Cardiac muscle cell (in vitro differentiated cells and primary cell): ENCODE measurements at regions not wholly inside any gene's neighbourhood (a gene's known extent, or its start where the extent isn't known, plus 50 kb on each side); places are given as distances from the start of the nearest gene placed in this dataset.
A peak's percentile ranks its signal among the peaks of the same experiment; 100 is the strongest.

Experiments
- DNase-seq, 2 donors: peaks; one replicate each; pipeline versions ENCODE4 v3.0.0 to v3.0.0-alpha.2; 2010 to 2017; ENCODE audit warnings: low read depth in 1 of 2, low spot score in 1 of 2
- H3K27ac ChIP-seq: fragments of 200-600 bp; sonication (generic); 2 replicates; pipeline ENCODE4 v1.5.1; 2016
- H3K27me3 ChIP-seq: fragments of 200-600 bp; sonication (generic); 2 replicates; pipeline ENCODE4 v1.6.0; 2016; ENCODE audit warnings: control low read depth
- H3K36me3 ChIP-seq: fragments of 200-600 bp; sonication (generic); 2 replicates; pipeline ENCODE4 v1.5.1; 2016; ENCODE audit warnings: control low read depth
- H3K4me1 ChIP-seq: fragments of 200-600 bp; sonication (generic); 2 replicates; pipeline ENCODE4 v1.8.1; 2017; ENCODE audit warnings: low read depth, mild to moderate bottlenecking, mixed run types
- H3K4me3 ChIP-seq: fragments of 200-600 bp; sonication (generic); 2 replicates; pipeline ENCODE4 v1.5.1; 2016; ENCODE audit warnings: mild to moderate bottlenecking
- H3K9me3 ChIP-seq: fragments of 200-600 bp; sonication (generic); 2 replicates; pipeline ENCODE4 v1.5.1; 2017; ENCODE audit warnings: low read depth, mild to moderate bottlenecking, control low read depth
- TF ChIP-seq, protein P1 (sequence below): IDR thresholded peaks from 2 replicates; pipeline ENCODE4 v1.5.1; 2012; ENCODE audit warnings: low read depth, mild to moderate bottlenecking, low read length

DNA sequence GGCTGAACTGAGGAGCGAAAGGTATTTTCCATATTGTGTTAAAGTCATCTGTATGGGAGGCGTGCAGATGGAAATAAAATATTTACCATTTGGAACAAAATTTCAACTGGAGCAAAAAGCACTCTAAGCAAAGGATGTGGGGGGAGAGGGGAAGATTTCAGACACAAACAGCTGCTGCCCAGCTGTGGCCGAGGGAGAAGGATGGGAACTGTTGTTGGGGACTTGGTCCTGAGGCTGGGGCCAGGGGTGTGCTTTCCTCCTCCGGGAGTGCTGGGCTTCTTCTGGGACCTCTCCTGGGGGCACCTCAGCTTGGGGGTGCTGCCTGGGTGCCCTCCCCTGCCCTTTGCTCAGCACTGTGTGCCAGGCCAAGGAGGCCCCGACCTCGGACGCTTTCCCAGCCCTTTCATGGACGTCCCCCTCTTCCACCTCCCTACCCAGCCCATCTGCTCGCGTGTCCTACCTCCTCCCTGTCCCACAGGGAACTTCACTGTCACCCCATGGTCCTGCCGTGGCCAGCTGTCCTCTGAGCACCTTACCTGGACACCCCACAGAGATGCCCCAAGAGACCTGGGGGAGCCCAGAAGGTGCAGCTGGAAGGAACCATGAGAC lies 101.9 kb upstream of the COL5A1 start:
- Histone ChIP-seq H3K27me3 (no peaks in the 10 kb centered on the region), H3K4me3 (no peak overlapping the region), H3K27ac (no peak overlapping the region), H3K4me1 (no peaks in the 10 kb centered on the region), H3K36me3 (no peaks in the 10 kb centered on the region), H3K9me3 (no peaks in the 10 kb centered on the region)
- TF ChIP-seq, protein P1, sequence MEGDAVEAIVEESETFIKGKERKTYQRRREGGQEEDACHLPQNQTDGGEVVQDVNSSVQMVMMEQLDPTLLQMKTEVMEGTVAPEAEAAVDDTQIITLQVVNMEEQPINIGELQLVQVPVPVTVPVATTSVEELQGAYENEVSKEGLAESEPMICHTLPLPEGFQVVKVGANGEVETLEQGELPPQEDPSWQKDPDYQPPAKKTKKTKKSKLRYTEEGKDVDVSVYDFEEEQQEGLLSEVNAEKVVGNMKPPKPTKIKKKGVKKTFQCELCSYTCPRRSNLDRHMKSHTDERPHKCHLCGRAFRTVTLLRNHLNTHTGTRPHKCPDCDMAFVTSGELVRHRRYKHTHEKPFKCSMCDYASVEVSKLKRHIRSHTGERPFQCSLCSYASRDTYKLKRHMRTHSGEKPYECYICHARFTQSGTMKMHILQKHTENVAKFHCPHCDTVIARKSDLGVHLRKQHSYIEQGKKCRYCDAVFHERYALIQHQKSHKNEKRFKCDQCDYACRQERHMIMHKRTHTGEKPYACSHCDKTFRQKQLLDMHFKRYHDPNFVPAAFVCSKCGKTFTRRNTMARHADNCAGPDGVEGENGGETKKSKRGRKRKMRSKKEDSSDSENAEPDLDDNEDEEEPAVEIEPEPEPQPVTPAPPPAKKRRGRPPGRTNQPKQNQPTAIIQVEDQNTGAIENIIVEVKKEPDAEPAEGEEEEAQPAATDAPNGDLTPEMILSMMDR: no peak
- no peak for DNase-seq

DNA sequence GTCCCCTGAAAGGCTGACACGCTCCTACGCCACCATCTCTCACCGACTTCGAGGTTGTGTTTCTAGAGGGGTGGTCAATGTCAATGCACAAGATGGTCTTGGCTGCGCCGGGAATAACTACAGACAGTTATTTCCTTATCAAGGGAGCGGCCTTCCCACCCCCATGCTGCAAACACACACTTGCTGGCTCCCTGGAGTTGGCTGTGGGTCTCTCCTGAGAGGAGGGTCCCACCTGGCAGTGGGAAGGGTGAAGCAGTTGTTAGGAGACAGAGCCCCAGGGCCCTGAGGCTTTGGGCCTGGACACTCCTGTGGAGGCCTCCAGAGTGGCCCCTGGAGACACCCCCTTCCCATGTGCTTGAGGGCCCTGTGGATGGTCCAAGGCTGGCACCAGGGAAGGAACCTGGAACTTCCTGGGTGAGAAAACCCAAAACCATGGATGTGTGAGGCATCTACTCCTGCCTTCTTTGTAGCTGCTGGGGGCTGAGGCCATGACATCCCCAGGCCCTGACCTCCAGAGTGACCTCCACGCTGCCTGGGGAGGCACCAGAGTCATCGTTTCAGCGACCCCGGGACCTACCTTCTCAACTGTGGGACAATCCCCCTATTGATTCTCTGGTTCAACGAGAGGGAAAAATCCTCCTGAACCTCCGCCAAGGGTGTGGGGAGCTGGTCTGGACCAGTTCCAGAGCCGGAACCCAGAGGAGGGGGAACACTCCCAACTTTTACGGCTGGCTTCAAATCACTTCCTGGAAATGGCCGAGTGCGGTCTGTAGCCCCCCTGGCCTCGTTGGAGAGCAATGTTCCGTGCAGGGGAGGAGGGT lies 101.1 kb upstream of the COL5A1 start:
- TF ChIP-seq, protein P1: no peak

DNA sequence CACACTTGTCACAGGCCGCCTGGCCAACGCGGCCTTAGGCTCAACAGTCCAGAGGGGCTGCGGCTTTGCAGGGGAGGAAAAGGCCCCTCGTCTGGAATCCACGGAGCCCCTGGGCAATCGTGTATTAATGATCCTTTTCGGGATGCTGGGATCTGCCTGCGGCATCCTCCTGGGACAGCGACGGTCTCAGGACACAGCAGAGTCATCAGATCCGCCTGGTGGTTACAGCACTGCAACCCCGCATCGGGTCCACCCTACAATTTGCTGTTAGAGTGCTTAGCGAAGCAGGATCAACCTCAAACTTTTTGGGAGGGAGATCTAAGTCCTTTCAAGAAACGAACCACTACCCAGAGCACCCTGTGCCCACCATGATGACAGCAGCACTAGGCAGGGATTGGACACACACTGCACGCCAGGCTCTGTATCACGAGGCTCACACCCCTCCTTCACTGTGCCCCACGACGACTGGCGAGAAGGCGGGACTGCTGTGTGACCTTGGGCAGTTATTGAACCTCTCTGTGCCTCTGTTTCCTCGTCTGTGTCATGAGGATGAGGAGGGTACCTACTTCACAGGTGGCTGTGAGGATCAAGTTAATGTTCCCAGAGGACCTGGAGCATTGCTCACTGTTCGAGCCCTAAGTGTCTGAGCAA lies 100.4 kb upstream of the COL5A1 start:
- no peaks in the 10 kb centered on the region for H3K9me3 ChIP-seq
- no peaks in the 10 kb centered on the region for H3K4me1 ChIP-seq
- TF ChIP-seq, protein P1: no peak
- no peak for DNase-seq
- no peaks in the 10 kb centered on the region for H3K27me3 ChIP-seq
- no peaks in the 10 kb centered on the region for H3K36me3 ChIP-seq
- no peak overlapping the region for H3K27ac ChIP-seq
- H3K4me3 ChIP-seq: no peak overlapping the region

More for the DNA sequence above, 101.1 kb upstream of the COL5A1 start:
- DNase-seq: no peak
- no peak overlapping the region for H3K4me3 ChIP-seq
- H3K27ac ChIP-seq: no peak overlapping the region
- no peaks in the 10 kb centered on the region for H3K36me3 ChIP-seq
- no peaks in the 10 kb centered on the region for H3K27me3 ChIP-seq
- no peaks in the 10 kb centered on the region for H3K4me1 ChIP-seq
- no peaks in the 10 kb centered on the region for H3K9me3 ChIP-seq

DNA sequence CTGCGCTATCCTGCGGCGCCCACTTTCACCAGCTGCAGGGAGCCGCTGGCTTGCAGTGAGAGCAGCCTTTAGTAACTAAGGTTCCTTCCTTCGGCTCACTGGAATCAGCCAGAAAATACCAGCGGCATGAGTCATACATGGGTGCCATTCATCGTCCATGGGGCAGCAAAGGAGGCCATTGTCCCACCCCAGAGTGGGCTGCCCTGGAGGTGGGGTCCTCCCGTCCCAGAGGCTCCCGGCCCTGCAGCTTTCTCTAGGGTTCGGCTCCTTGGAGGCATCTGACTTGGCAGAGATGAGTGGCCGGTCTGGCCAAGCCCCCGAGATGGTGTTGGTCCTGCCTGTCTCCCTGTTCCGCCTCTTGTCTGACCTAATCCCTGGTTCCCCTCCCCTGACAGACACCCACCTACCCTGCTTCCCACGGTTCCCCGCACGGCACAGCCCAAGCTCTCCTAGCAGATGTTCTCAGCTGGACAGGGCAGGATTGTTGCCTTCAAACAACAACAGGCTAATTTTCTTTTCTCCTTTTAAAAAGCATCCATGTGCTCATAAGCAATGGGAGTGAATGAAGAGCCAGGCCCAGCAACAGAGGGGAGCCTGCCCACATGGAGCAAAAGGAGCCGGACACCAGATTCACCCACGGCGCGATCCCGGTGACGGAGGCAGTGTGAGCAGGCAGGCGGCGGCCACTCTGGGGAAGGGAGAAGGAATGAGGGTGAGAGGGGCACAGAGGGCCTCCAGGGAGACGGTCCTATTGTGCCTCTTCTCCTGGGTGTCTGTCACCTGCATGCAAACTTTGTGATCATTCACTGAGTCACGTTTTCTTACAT lies 97.0 kb upstream of the COL5A1 start:
- H3K36me3 ChIP-seq: no peaks in the 10 kb centered on the region
- no peaks in the 10 kb centered on the region for H3K27me3 ChIP-seq
- no peaks in the 10 kb centered on the region for H3K4me1 ChIP-seq
- peak; percentile 13 to 83 for DNase-seq
- H3K9me3 ChIP-seq: no peaks in the 10 kb centered on the region
- no peak overlapping the region for H3K27ac ChIP-seq
- H3K4me3 ChIP-seq: no peak overlapping the region
- TF ChIP-seq, protein P1: no peak

DNA sequence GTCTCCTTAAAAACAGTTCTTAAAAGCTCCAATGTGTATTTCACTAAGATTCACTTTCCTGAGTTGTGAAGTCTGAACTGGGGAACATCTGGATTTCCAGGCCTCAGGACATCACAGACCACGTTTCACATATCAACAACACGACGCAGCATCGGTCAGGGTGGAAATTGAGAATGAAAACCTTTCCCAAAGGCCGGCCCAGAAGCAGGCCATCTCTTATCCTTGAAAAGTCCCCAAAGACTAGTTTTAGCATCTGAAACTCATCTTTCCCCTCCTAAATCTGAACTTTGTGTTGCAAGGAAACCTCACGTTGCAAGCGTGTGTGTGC lies 96.4 kb upstream of the COL5A1 start:
- Histone ChIP-seq H3K27me3 (no peaks in the 10 kb centered on the region), H3K9me3 (no peaks in the 10 kb centered on the region), H3K36me3 (no peaks in the 10 kb centered on the region), H3K27ac (no peak overlapping the region), H3K4me1 (no peaks in the 10 kb centered on the region), H3K4me3 (no peak overlapping the region)
- TF ChIP-seq, protein P1: no peak
- DNase-seq: no peak
